Muscle of leg (tissue), 3 donors: ENCODE measurements at regions not wholly inside any gene's neighbourhood (a gene's known extent, or its start where the extent isn't known, plus 50 kb on each side); places are given as distances from the start of the nearest gene placed in this dataset.

Experiments used
- DNase-seq: peaks from one replicate; pipeline ENCODE4 v3.0.0; 2013
- H3K27ac ChIP-seq: one replicate; pipeline ENCODE4 v1.5.1; 2013; ENCODE audit warnings: mild to moderate bottlenecking, low read length, control low read depth
- H3K27me3 ChIP-seq: one replicate; pipeline ENCODE4 v1.6.1; 2013; ENCODE audit warnings: low read length; ENCODE audit not compliant: control insufficient read depth, insufficient read depth
- H3K36me3 ChIP-seq: one replicate; pipeline ENCODE4 v1.6.1; 2013; ENCODE audit warnings: low read length; ENCODE audit not compliant: control insufficient read depth, insufficient read depth
- H3K4me1 ChIP-seq: one replicate; pipeline ENCODE4 v1.6.1; 2013; ENCODE audit warnings: low read length; ENCODE audit not compliant: control insufficient read depth, insufficient read depth
- H3K4me3 ChIP-seq: one replicate; pipeline ENCODE4 v1.5.1; 2013; ENCODE audit warnings: low read length, control low read depth
- H3K9me3 ChIP-seq: replicated peaks from 2 replicates; pipeline ENCODE4 v1.6.1; 2013; ENCODE audit warnings: low read depth, low read length; ENCODE audit not compliant: control insufficient read depth
- WGBS: methylation state at CpG from one replicate; pipeline ENCODE4 v1.1.5; 2013; ENCODE audit warnings: missing lambda C conversion rate; ENCODE audit not compliant: insufficient coverage; 5-methylcytosine and 5-hydroxymethylcytosine counted together

- Histone ChIP-seq H3K36me3 (no peaks in the 10 kb centered on the region), H3K27ac (peak overlapping the region; percentile 57), H3K4me3 (no peak overlapping the region), H3K4me1 (peaks cover 13% of the 10 kb centered on the region), H3K27me3 (peaks cover 2% of the 10 kb centered on the region), H3K9me3 (no peaks in the 10 kb centered on the region)
- WGBS = 30% methylated on average over 9 of the region's 11 CpGs
- peak; percentile 23 for DNase-seq
These were observed 172.4 kb upstream of the SSTR4 start for GRCh38 chr20:22862671-22863230.

DNA sequence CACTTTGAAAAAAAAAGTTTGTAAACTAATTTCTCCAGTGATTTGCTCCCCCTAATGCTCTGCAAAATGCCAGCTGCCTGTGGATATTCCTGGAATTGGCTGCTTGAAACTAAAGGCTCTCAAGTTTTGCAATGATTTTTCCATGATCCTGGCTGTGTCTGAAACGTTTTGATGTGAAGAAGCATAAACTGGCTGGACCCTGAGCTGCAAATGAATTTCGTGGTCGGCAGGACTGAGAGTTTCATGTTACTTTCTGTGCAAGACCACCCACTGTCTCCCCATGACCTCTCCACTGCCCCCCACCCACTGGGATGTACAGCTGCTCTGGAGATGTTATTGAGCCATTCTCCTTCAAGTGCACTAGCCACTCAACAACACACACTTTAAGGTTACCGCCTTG lies 171.3 kb upstream of the SSTR4 start:
- H3K27me3 ChIP-seq = peaks cover 2% of the 10 kb centered on the region
- no peak overlapping the region for H3K27ac ChIP-seq
- peaks cover 13% of the 10 kb centered on the region for H3K4me1 ChIP-seq
- no peak overlapping the region for H3K4me3 ChIP-seq
- 0% methylated on average over 1 of the region's 4 CpGs for WGBS
- no peaks in the 10 kb centered on the region for H3K9me3 ChIP-seq
- DNase-seq = peak; percentile 69
- no peaks in the 10 kb centered on the region for H3K36me3 ChIP-seq

- H3K27ac ChIP-seq = no peak overlapping the region
- no peak overlapping the region for H3K4me3 ChIP-seq
- no peaks in the 10 kb centered on the region for H3K27me3 ChIP-seq
- H3K4me1 ChIP-seq = peaks cover 10% of the 10 kb centered on the region
- H3K9me3 ChIP-seq = no peaks in the 10 kb centered on the region
- no CpG with 5 or more reads among the region's 2 CpGs for WGBS
- H3K36me3 ChIP-seq = no peaks in the 10 kb centered on the region
- peak; percentile 37 for DNase-seq
These were observed 168.2 kb upstream of the SSTR4 start for GRCh38 chr20:22866812-22867341.

DNA sequence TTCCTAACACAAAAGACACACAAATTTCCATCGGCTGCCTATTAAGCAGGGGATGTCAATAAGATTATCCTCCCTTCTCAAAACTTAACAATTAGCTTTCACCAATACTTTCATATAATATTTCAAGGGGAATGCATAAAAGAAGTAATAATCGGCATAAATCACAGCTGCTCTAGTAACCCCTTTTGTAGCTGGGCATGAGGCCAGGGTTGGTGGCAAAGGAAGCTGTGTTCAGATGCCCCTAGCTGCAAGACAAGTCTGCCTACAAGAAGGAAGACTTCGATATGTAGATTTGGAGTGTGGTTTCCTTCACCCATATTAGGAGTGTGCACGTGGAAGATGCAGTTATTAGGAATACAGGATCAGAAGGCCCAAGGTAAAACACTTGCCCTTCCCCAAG lies 156.9 kb upstream of the SSTR4 start:
- no peaks in the 10 kb centered on the region for H3K27me3 ChIP-seq
- DNase-seq = no peak
- H3K4me3 ChIP-seq = no peak overlapping the region
- no peak overlapping the region for H3K27ac ChIP-seq
- 100% methylated on average over 1 of the region's 4 CpGs for WGBS
- H3K4me1 ChIP-seq = no peaks in the 10 kb centered on the region
- H3K9me3 ChIP-seq = no peaks in the 10 kb centered on the region
- no peaks in the 10 kb centered on the region for H3K36me3 ChIP-seq

DNA sequence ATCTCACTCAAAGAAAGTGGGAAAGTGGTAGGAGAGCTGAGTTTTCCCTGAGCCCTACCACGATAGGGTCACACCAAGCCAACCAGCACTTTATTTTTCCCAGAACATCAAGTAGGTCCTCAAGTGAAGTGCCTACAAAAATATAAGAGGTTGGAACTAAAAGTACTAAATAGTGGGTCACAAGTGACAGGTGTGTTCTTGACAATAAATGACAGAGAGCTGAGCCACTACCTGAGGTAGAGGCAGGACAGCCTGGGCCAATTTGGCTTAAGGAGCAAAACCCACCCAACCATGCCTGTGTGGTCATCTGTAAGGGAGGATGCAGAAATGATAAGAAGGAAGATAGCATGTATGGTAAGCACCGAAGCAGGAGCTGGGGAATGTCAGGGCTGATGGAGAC lies 154.8 kb upstream of the SSTR4 start:
- Histone ChIP-seq H3K4me3 (no peak overlapping the region), H3K9me3 (no peaks in the 10 kb centered on the region), H3K27ac (no peak overlapping the region), H3K27me3 (no peaks in the 10 kb centered on the region), H3K4me1 (no peaks in the 10 kb centered on the region), H3K36me3 (no peaks in the 10 kb centered on the region)
- no peak for DNase-seq
- WGBS = 100% methylated on average over 1 of the region's 2 CpGs

- 67% methylated on average over 1 of the region's 2 CpGs for WGBS
- no peaks in the 10 kb centered on the region for H3K36me3 ChIP-seq
- no peak for DNase-seq
- H3K27me3 ChIP-seq = no peaks in the 10 kb centered on the region
- H3K4me1 ChIP-seq = peaks cover 2% of the 10 kb centered on the region
- no peak overlapping the region for H3K27ac ChIP-seq
- no peaks in the 10 kb centered on the region for H3K9me3 ChIP-seq
- no peak overlapping the region for H3K4me3 ChIP-seq
These were observed 147.3 kb upstream of the SSTR4 start for GRCh38 chr20:22887796-22888195.

DNA sequence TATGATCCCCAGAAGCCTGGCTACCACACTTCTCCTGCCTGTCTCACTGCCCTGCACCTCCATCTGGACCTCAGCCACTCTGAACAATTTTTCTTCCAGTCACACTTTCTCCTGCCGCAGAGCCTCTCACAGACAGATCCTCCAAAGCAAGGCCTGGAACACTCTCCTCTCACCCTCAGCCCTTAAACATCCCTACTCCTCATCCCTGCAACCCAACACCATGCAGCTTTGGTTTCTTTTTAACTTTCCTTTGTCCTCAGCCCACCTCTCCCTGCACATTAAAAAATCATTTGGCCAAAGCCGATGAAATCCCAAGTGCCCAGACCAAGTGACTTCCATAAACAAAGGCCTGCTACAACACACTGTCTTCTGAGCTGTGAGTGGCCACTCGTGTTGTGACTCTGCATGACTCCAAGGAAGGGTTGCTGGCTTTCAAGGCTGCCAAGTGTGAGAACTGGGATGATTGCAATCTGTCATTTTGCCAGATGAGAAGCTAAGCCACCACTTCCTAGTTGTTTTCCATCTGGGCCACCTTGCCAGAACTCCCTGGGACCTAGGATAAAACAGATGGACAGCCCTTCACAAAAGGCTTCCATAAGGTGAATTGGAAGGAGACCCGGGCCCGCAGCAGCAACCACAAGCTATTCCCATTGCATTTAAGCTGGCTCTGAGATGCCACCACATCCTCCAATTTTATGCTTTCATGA lies 144.4 kb upstream of the SSTR4 start:
- Histone ChIP-seq H3K27ac (no peak overlapping the region), H3K9me3 (no peaks in the 10 kb centered on the region), H3K4me1 (peaks cover 2% of the 10 kb centered on the region), H3K36me3 (no peaks in the 10 kb centered on the region), H3K4me3 (no peak overlapping the region), H3K27me3 (no peaks in the 10 kb centered on the region)
- 42% methylated on average over 2 of the region's 5 CpGs for WGBS
- DNase-seq = no peak

DNA sequence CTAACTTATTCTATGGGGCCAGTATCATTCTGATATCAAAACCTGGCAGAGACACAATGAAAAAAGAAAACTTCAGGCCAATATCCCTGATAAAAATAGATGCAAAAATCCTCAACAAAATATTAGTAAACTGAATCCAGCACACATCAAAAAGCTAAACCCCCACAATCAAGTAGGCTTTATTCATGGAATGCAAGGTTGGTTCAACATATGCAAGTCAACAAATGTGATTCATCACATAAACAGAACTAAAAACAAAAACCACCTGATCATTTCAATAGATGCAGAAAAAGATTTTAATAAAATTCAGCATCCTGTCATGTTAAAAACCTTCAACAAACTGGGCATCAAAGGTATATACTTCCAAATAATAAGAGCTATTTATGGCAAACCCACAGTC lies 133.9 kb upstream of the SSTR4 start:
- Histone ChIP-seq H3K4me3 (no peak overlapping the region), H3K9me3 (no peaks in the 10 kb centered on the region), H3K36me3 (no peaks in the 10 kb centered on the region), H3K4me1 (peaks cover 11% of the 10 kb centered on the region), H3K27ac (no peak overlapping the region), H3K27me3 (no peaks in the 10 kb centered on the region)
- DNase-seq = no peak

- H3K27ac ChIP-seq = no peak overlapping the region
- no peaks in the 10 kb centered on the region for H3K9me3 ChIP-seq
- H3K4me3 ChIP-seq = no peak overlapping the region
- H3K4me1 ChIP-seq = peaks cover 11% of the 10 kb centered on the region
- no CpG with 5 or more reads among the region's 2 CpGs for WGBS
- no peaks in the 10 kb centered on the region for H3K27me3 ChIP-seq
- DNase-seq = no peak
- H3K36me3 ChIP-seq = no peaks in the 10 kb centered on the region
These were observed 133.2 kb upstream of the SSTR4 start for GRCh38 chr20:22901921-22902320.

DNA sequence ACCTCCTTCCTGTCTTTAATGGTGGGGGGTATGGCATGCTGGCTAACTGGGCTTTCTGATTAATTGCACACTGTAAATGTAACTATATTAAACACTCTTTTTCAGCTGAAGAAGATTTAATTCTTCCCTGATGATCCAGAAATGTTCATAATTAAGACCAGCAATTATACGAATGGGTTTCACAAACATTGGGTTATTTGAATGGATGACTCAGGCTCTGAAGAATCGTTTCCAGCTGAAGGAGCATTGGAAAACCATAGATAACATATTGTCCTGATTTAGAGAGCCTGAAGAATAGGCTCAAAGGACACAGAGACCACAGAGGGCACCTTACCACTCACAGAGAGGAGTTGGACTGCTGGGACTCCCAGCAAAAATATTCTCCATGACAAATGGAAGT lies 130.7 kb upstream of the SSTR4 start:
- H3K36me3 ChIP-seq = no peaks in the 10 kb centered on the region
- no peak overlapping the region for H3K4me3 ChIP-seq
- no CpG with 5 or more reads among the region's 2 CpGs for WGBS
- peaks cover 11% of the 10 kb centered on the region for H3K4me1 ChIP-seq
- no peak overlapping the region for H3K27ac ChIP-seq
- H3K27me3 ChIP-seq = peaks cover 2% of the 10 kb centered on the region
- DNase-seq = no peak
- H3K9me3 ChIP-seq = no peaks in the 10 kb centered on the region
